H9 (cell line): ENCODE measurements at regions not wholly inside any gene's neighbourhood (a gene's known extent, or its start where the extent isn't known, plus 50 kb on each side); places are given as distances from the start of the nearest gene placed in this dataset.
A peak's percentile ranks its signal among the peaks of the same experiment; 100 is the strongest.

ENCODE experiments used
- DNase-seq: peaks from one replicate; pipeline ENCODE4 v3.0.0-alpha.2; 2017
- H2AFZ ChIP-seq: one replicate; pipeline ENCODE4 v1.6.1; 2013; ENCODE audit warnings: mild to moderate bottlenecking, low read length, control low read depth, moderate library complexity
- H2AK5ac ChIP-seq: 2 replicates; pipeline ENCODE4 v1.6.1; 2013; ENCODE audit warnings: low read length, control low read depth, mixed read lengths; ENCODE audit not compliant: insufficient read length
- H2BK120ac ChIP-seq: one replicate; pipeline ENCODE4 v1.6.1; 2013; ENCODE audit warnings: low read depth, mild to moderate bottlenecking, low read length, control low read depth, inconsistent platforms; ENCODE audit not compliant: poor library complexity, severe bottlenecking
- H2BK12ac ChIP-seq: 2 replicates; pipeline ENCODE4 v1.6.1; 2013; ENCODE audit warnings: low read length, control low read depth, mixed read lengths, low read depth; ENCODE audit not compliant: insufficient read length
- H2BK15ac ChIP-seq: 2 replicates; pipeline ENCODE4 v1.6.1; 2013; ENCODE audit warnings: low read depth, low read length, control low read depth
- H2BK20ac ChIP-seq: one replicate; pipeline ENCODE4 v1.6.1; 2013; ENCODE audit warnings: low read depth, mild to moderate bottlenecking, low read length, control low read depth, inconsistent platforms; ENCODE audit not compliant: poor library complexity, severe bottlenecking
- H2BK5ac ChIP-seq: 2 replicates; pipeline ENCODE4 v1.6.1; 2013; ENCODE audit warnings: low read length, control low read depth, mixed read lengths; ENCODE audit not compliant: insufficient read length
- H3K14ac ChIP-seq: 2 replicates; pipeline ENCODE4 v1.6.1; 2013; ENCODE audit warnings: low read length, control low read depth; ENCODE audit not compliant: insufficient read depth
- H3K18ac ChIP-seq: 2 replicates; pipeline ENCODE4 v1.6.1; 2013; ENCODE audit warnings: low read depth, mild to moderate bottlenecking, mixed read lengths, low read length, control low read depth; ENCODE audit not compliant: insufficient read length
- H3K23ac ChIP-seq: 2 replicates; pipeline ENCODE4 v1.6.1; 2013; ENCODE audit warnings: low read length, control low read depth, mixed read lengths, low read depth; ENCODE audit not compliant: insufficient read length
- H3K23me2 ChIP-seq: 2 replicates; pipeline ENCODE4 v1.6.1; 2013; ENCODE audit warnings: low read depth, mild to moderate bottlenecking, mixed read lengths, low read length, control low read depth; ENCODE audit not compliant: insufficient read length, poor library complexity, severe bottlenecking
- H3K27ac ChIP-seq: 2 replicates; pipeline ENCODE4 v1.5.1; 2013; ENCODE audit warnings: low read length, control low read depth, mixed read lengths, low read depth; ENCODE audit not compliant: insufficient read length
- H3K27me3 ChIP-seq: 2 replicates; pipeline ENCODE4 v1.6.1; 2013; ENCODE audit warnings: low read length, control low read depth, inconsistent platforms; ENCODE audit not compliant: insufficient read depth
- H3K4ac ChIP-seq: 2 replicates; pipeline ENCODE4 v1.6.1; 2013; ENCODE audit warnings: low read depth, mild to moderate bottlenecking, control low read depth, inconsistent platforms, low read length, moderate library complexity
- H3K4me1 ChIP-seq: 2 replicates; pipeline ENCODE4 v1.6.1; 2013; ENCODE audit warnings: low read length, control low read depth, inconsistent platforms; ENCODE audit not compliant: insufficient read depth
- H3K4me2 ChIP-seq: 2 replicates; pipeline ENCODE4 v1.6.1; 2013; ENCODE audit warnings: low read length, control low read depth, mixed read lengths; ENCODE audit not compliant: insufficient read length, insufficient read depth
- H3K56ac ChIP-seq: 2 replicates; pipeline ENCODE4 v1.6.1; 2013; ENCODE audit warnings: low read depth, mild to moderate bottlenecking, mixed read lengths, low read length, control low read depth; ENCODE audit not compliant: insufficient read length
- H3K79me1 ChIP-seq: 2 replicates; pipeline ENCODE4 v1.6.1; 2013; ENCODE audit warnings: low read depth, mild to moderate bottlenecking, moderate library complexity, low read length, control low read depth, inconsistent platforms; ENCODE audit not compliant: insufficient read depth, poor library complexity, severe bottlenecking
- H3K79me2 ChIP-seq: 2 replicates; pipeline ENCODE4 v1.6.1; 2013; ENCODE audit warnings: low read length, control low read depth, inconsistent platforms; ENCODE audit not compliant: insufficient read depth
- H3K9ac ChIP-seq: 2 replicates; pipeline ENCODE4 v1.6.1; 2013; ENCODE audit warnings: low read length, control low read depth, mixed read lengths; ENCODE audit not compliant: insufficient read length; ENCODE audit errors: extremely low read depth
- H3K9me3 ChIP-seq: one replicate; pipeline ENCODE4 v1.6.1; 2013; ENCODE audit warnings: low read depth, low read length, inconsistent platforms; ENCODE audit not compliant: control insufficient read depth
- H3T11ph ChIP-seq: one replicate; pipeline ENCODE4 v1.6.1; 2013; ENCODE audit warnings: mild to moderate bottlenecking, low read length, control low read depth, inconsistent platforms
- H4K20me1 ChIP-seq: one replicate; pipeline ENCODE4 v1.6.1; 2013; ENCODE audit not compliant: control insufficient read depth, insufficient read length, insufficient read depth
- H4K5ac ChIP-seq: 2 replicates; pipeline ENCODE4 v1.6.1; 2013; ENCODE audit warnings: low read depth, mild to moderate bottlenecking, mixed read lengths, low read length, control low read depth; ENCODE audit not compliant: insufficient read length
- H4K8ac ChIP-seq: replicated peaks from 2 replicates; pipeline ENCODE4 v1.6.1; 2013; ENCODE audit warnings: low read length, control low read depth, mixed read lengths, low read depth; ENCODE audit not compliant: insufficient read length
- H4K91ac ChIP-seq: 2 replicates; pipeline ENCODE4 v1.6.1; 2013; ENCODE audit warnings: low read depth, mild to moderate bottlenecking, moderate library complexity, mixed read lengths, low read length, control low read depth; ENCODE audit not compliant: insufficient read length
- H3K27ac Mint-ChIP-seq, 3 experiments: 2 replicates in 2 of 3; 3 replicates in 1 of 3; pipeline ENCODE4 v1.8.0; 2020 to 2021; ENCODE audit warnings: mixed read lengths in 3 of 3, mild to moderate bottlenecking in 1 of 3, moderate library complexity in 1 of 3
- H3K27me3 Mint-ChIP-seq: 2 replicates; pipeline ENCODE4 v1.8.0; 2021; ENCODE audit warnings: low read depth, mild to moderate bottlenecking, moderate library complexity, mixed read lengths
- H3K36me3 Mint-ChIP-seq, 3 experiments: 2 replicates in 2 of 3; 3 replicates in 1 of 3; pipeline ENCODE4 v1.8.0; 2020 to 2021; ENCODE audit warnings: low read depth in 3 of 3, mixed read lengths in 3 of 3; ENCODE audit not compliant: insufficient read depth in 1 of 3
- H3K4me1 Mint-ChIP-seq, 2 experiments: 2 replicates each; pipeline ENCODE4 v1.8.0; 2020; ENCODE audit warnings: mixed read lengths in 2 of 2
- H3K4me3 Mint-ChIP-seq, 2 experiments: 2 replicates in 1 of 2; 3 replicates in 1 of 2; pipeline ENCODE4 v1.8.0; 2020 to 2021; ENCODE audit warnings: mild to moderate bottlenecking in 2 of 2, mixed read lengths in 2 of 2, moderate library complexity in 1 of 2
- H3K9me3 Mint-ChIP-seq, 2 experiments: 2 replicates in 1 of 2; 3 replicates in 1 of 2; pipeline ENCODE4 v1.8.0; 2020; ENCODE audit warnings: mild to moderate bottlenecking in 2 of 2, mixed read lengths in 2 of 2, moderate library complexity in 1 of 2
- CTCF ChIP-seq: fragments of 200-600 bp; sonication (generic); conservative IDR thresholded peaks from 3 replicates; pipeline ENCODE4 v1.8.0; 2021; ENCODE audit warnings: antibody characterized with exemption, mild to moderate bottlenecking
- WGBS: extraction: QIAGEN DNeasy Blood & Tissue Kit; methylation state at CpG from one replicate; pipeline ENCODE4 v1.1.7; 2013; ENCODE audit warnings: missing lambda C conversion rate, low lambda C conversion rate, mixed read lengths; ENCODE audit not compliant: insufficient read length; ENCODE audit errors: extremely low coverage; 5-methylcytosine and 5-hydroxymethylcytosine counted together

GRCh38 chr7:51950813-51951212 is 634.2 kb upstream of the COBL start:
- H4K91ac ChIP-seq: no peak overlapping the region
- H3K56ac ChIP-seq: no peak overlapping the region
- peaks cover 6 to 10% (median 10%) of the 10 kb centered on the region in 3 experiments; a peak in 6 of 7 replicates for H3K36me3 Mint-ChIP-seq
- H3K23me2 ChIP-seq: no peaks in the 10 kb centered on the region
- no peaks in the 10 kb centered on the region for H3K9me3 ChIP-seq
- no peak overlapping the region for H3T11ph ChIP-seq
- no peaks in the 10 kb centered on the region for H4K20me1 ChIP-seq
- no peak overlapping the region for H2BK15ac ChIP-seq
- H2AFZ ChIP-seq: no peak overlapping the region
- H3K4ac ChIP-seq: no peak overlapping the region
- peak overlapping the region in 1 of 2 experiments; percentile 48; a peak in 3 of 5 replicates for H3K4me3 Mint-ChIP-seq
- H3K27me3 ChIP-seq: no peaks in the 10 kb centered on the region
- no peak overlapping the region for H3K4me2 ChIP-seq
- H2BK12ac ChIP-seq: no peak overlapping the region
- no peak overlapping the region for H3K14ac ChIP-seq
- H4K5ac ChIP-seq: no peak overlapping the region
- DNase-seq: peak; percentile 29
- no peak overlapping the region for H4K8ac ChIP-seq
- H3K4me1 Mint-ChIP-seq: peaks cover 38 to 51% of the 10 kb centered on the region in 2 experiments
- no peak overlapping the region for H3K23ac ChIP-seq
- WGBS: no CpG with 5 or more reads among the region's 3 CpGs
- H3K9ac ChIP-seq: no peak overlapping the region
- H3K27me3 Mint-ChIP-seq: no peaks in the 10 kb centered on the region
- no peaks in the 10 kb centered on the region for H3K79me2 ChIP-seq
- peaks cover 6% of the 10 kb centered on the region; the same call in 1 of the 2 replicates for H3K4me1 ChIP-seq
- no peak overlapping the region for H2AK5ac ChIP-seq
- no peak overlapping the region for H2BK5ac ChIP-seq
- no peak overlapping the region for H2BK120ac ChIP-seq
- peaks cover 0 to 5% of the 10 kb centered on the region in 2 experiments; a peak in 3 of 5 replicates for H3K9me3 Mint-ChIP-seq
- H2BK20ac ChIP-seq: no peak overlapping the region
- TF ChIP-seq CTCF: no peak
- no peaks in the 10 kb centered on the region for H3K79me1 ChIP-seq
- no peak overlapping the region for H3K18ac ChIP-seq
- H3K27ac Mint-ChIP-seq: peak overlapping the region; percentile 89 to 95 (median 92)
- peak overlapping the region; percentile 90 for H3K27ac ChIP-seq
